IMR-90 (cell line): ENCODE measurements at regions not wholly inside any gene's neighbourhood (a gene's known extent, or its start where the extent isn't known, plus 50 kb on each side); places are given as distances from the start of the nearest gene placed in this dataset.

Experiments
- ATAC-seq: fragments of 200-7000 bp; cut with Tn5 transposase; 2 replicates; pipeline ENCODE4 v1.9.1; 2020; ENCODE audit warnings: low read depth, mild to moderate bottlenecking, moderate library complexity
- BruUV-seq: library from RNA; stranded (reverse); fragments of 400-500 nt; replicated peaks from 2 replicates; lab custom pipeline; 2021; lab: Mats Ljungman, UMichigan
- CTCF ChIA-PET: fragments of 300-600 bp; formaldehyde crosslinking; extraction: SDS; loops from one replicate; lab custom pipeline; 2021; ENCODE audit warnings: antibody characterized with exemption; lab: Yijun Ruan, JAX
- POLR2A ChIA-PET: fragments of 300-600 bp; sonication (Branson Sonifier 250); formaldehyde crosslinking; loops from one replicate; lab custom pipeline; 2022; ENCODE audit warnings: antibody characterized with exemption; ENCODE audit not compliant: unreplicated experiment; lab: Charles Lee
- DNase-seq: peaks from one replicate; pipeline ENCODE4 v3.0.0; 2013
- H2AFZ ChIP-seq: replicated peaks from 2 replicates; pipeline ENCODE3; 2013; ENCODE audit warnings: low read length, mild to moderate bottlenecking; ENCODE audit not compliant: poor library complexity
- H2AK5ac ChIP-seq: 2 replicates; pipeline ENCODE4 v1.6.1; 2013; ENCODE audit warnings: low read depth, low read length, inconsistent platforms
- H2AK9ac ChIP-seq: replicated peaks from 2 replicates; pipeline ENCODE3; 2013; ENCODE audit warnings: mild to moderate bottlenecking, low read depth, low read length, moderate library complexity; ENCODE audit not compliant: poor library complexity
- H2BK120ac ChIP-seq: 2 replicates; pipeline ENCODE4 v1.6.1; 2013; ENCODE audit warnings: low read depth, low read length, inconsistent platforms
- H2BK15ac ChIP-seq: 3 replicates; pipeline ENCODE4 v1.6.1; 2013; ENCODE audit warnings: low read depth, low read length, inconsistent platforms
- H2BK20ac ChIP-seq: 2 replicates; pipeline ENCODE4 v1.6.1; 2013; ENCODE audit warnings: low read depth, mild to moderate bottlenecking, inconsistent platforms, low read length, moderate library complexity
- H2BK5ac ChIP-seq: 2 replicates; pipeline ENCODE4 v1.6.1; 2013; ENCODE audit warnings: mild to moderate bottlenecking, low read depth, low read length, inconsistent platforms; ENCODE audit not compliant: poor library complexity, severe bottlenecking
- H3K14ac ChIP-seq: replicated peaks from 2 replicates; pipeline ENCODE4 v1.6.1; 2013; ENCODE audit warnings: low read depth, low read length, inconsistent platforms
- H3K18ac ChIP-seq: 2 replicates; pipeline ENCODE4 v1.6.1; 2013; ENCODE audit warnings: low read depth, low read length, control low read depth
- H3K23ac ChIP-seq: 2 replicates; pipeline ENCODE4 v1.6.1; 2013; ENCODE audit warnings: low read depth, low read length, inconsistent platforms
- H3K27ac ChIP-seq: 2 replicates; pipeline ENCODE4 v1.5.1; 2013; ENCODE audit warnings: mild to moderate bottlenecking, control low read depth, low read length; ENCODE audit not compliant: insufficient read depth
- H3K27me3 ChIP-seq: 2 replicates; pipeline ENCODE4 v1.6.1; 2013; ENCODE audit warnings: low read length; ENCODE audit not compliant: control insufficient read depth, insufficient read depth
- H3K36me3 ChIP-seq: 2 replicates; pipeline ENCODE4 v1.6.1; 2013; ENCODE audit warnings: low read length, mixed read lengths; ENCODE audit not compliant: control insufficient read depth, insufficient read depth
- H3K4ac ChIP-seq: 2 replicates; pipeline ENCODE4 v1.6.1; 2013; ENCODE audit warnings: low read depth, low read length, inconsistent platforms
- H3K4me1 ChIP-seq: 2 replicates; pipeline ENCODE4 v1.6.1; 2013; ENCODE audit warnings: low read length, mixed read lengths; ENCODE audit not compliant: control insufficient read depth, insufficient read depth
- H3K4me2 ChIP-seq: 2 replicates; pipeline ENCODE4 v1.6.1; 2013; ENCODE audit warnings: low read depth, mild to moderate bottlenecking, control low read depth, low read length, moderate library complexity
- H3K4me3 ChIP-seq: 2 replicates; pipeline ENCODE4 v1.5.1; 2013; ENCODE audit warnings: low read depth, mild to moderate bottlenecking, control low read depth, low read length, moderate library complexity; ENCODE audit not compliant: insufficient read depth
- H3K56ac ChIP-seq: 2 replicates; pipeline ENCODE4 v1.6.1; 2013; ENCODE audit warnings: low read length, inconsistent platforms; ENCODE audit not compliant: insufficient read depth; ENCODE audit errors: extremely low read depth
- H3K79me1 ChIP-seq, 2 experiments: 2 replicates each; pipeline ENCODE4 v1.6.1; 2013; ENCODE audit warnings: low read length in 2 of 2, inconsistent platforms in 1 of 2, low read depth in 1 of 2
- H3K9ac ChIP-seq: 2 replicates; pipeline ENCODE4 v1.6.1; 2013; ENCODE audit warnings: low read depth, low read length, control low read depth
- H3K9me1 ChIP-seq: 2 replicates; pipeline ENCODE4 v1.6.1; 2013; ENCODE audit warnings: low read length, inconsistent platforms; ENCODE audit not compliant: insufficient read depth
- H3K9me3 ChIP-seq: 2 replicates; pipeline ENCODE4 v1.6.1; 2013; ENCODE audit warnings: low read length; ENCODE audit not compliant: control insufficient read depth, insufficient read depth
- H4K20me1 ChIP-seq: 2 replicates; pipeline ENCODE4 v1.6.1; 2013; ENCODE audit warnings: low read length, inconsistent platforms; ENCODE audit not compliant: insufficient read depth
- H4K5ac ChIP-seq: 2 replicates; pipeline ENCODE4 v1.6.1; 2013; ENCODE audit warnings: mild to moderate bottlenecking, low read depth, low read length, control low read depth
- H4K8ac ChIP-seq, 2 experiments: 2 replicates each; pipeline ENCODE4 v1.6.1; 2013; ENCODE audit warnings: low read depth in 2 of 2, low read length in 2 of 2, control low read depth in 1 of 2, inconsistent platforms in 1 of 2
- H4K91ac ChIP-seq: 2 replicates; pipeline ENCODE4 v1.6.1; 2013; ENCODE audit warnings: low read depth, low read length, inconsistent platforms; ENCODE audit not compliant: insufficient read depth
- FOS ChIP-seq: fragments of 150-350 bp; IDR thresholded peaks from 2 replicates; pipeline ENCODE4 v1.6.1; 2016; ENCODE audit warnings: low read depth, low read length
- MAFK ChIP-seq: IDR thresholded peaks from 2 replicates; pipeline ENCODE4 v1.6.1; 2012; ENCODE audit warnings: low read depth, low read length, improper control_type of control experiment
- MAZ ChIP-seq: IDR thresholded peaks from 2 replicates; pipeline ENCODE4 v1.6.1; 2012; ENCODE audit warnings: low read depth, mild to moderate bottlenecking, low read length, improper control_type of control experiment, moderate library complexity, borderline replicate concordance
- NFE2L2 ChIP-seq: fragments of 150-350 bp; IDR thresholded peaks from 2 replicates; pipeline ENCODE4 v1.6.1; 2016; ENCODE audit warnings: low read depth, mild to moderate bottlenecking, low read length
- POLR2A ChIP-seq: IDR thresholded peaks from 2 replicates; pipeline ENCODE4 v1.6.1; 2012; ENCODE audit warnings: mild to moderate bottlenecking, low read depth, low read length
- RFX5 ChIP-seq: IDR thresholded peaks from 2 replicates; pipeline ENCODE4 v1.8.0; 2012; ENCODE audit warnings: low read depth, mild to moderate bottlenecking, low read length, moderate library complexity
- SMC3 ChIP-seq: fragments of 150-350 bp; IDR thresholded peaks from 2 replicates; pipeline ENCODE4 v1.6.1; 2016; ENCODE audit warnings: low read depth, mild to moderate bottlenecking, antibody characterized with exemption, low read length, moderate library complexity
- WGBS, 2 experiments: methylation state at CpG; one replicate each; pipeline versions ENCODE4 v1.1.5 to v1.1.7; 2013; ENCODE audit warnings: missing lambda C conversion rate in 2 of 2; ENCODE audit not compliant: insufficient read length in 1 of 2; ENCODE audit errors: extremely low coverage in 2 of 2; 5-methylcytosine and 5-hydroxymethylcytosine counted together
- dilution Hi-C: fragments of 300-500 bp; cut with HindIII; formaldehyde crosslinking; loops from one replicate; pipeline ENCODE4 v1.14.3; 2018; ENCODE audit warnings: low sequenced_read_pairs; ENCODE audit not compliant: unreplicated experiment
- in situ Hi-C: fragments of 300-500 bp; cut with MboI; formaldehyde crosslinking; loops from 3 replicates; pipeline ENCODE4 v1.14.3; 2019; ENCODE audit warnings: low sequenced_read_pairs, inconsistent platforms, mixed read lengths
- intact Hi-C: fragments of 100-400 bp; cut with micrococcal nuclease; formaldehyde crosslinking; loops from 2 replicates; pipeline ENCODE4 v1.10.0; 2022
- TF ChIP-seq, protein P1 (sequence below): conservative IDR thresholded peaks from 2 replicates; pipeline ENCODE4 v1.5.1; 2012; ENCODE audit warnings: mild to moderate bottlenecking, low read depth, low read length, improper control_type of control experiment

- H3K23ac ChIP-seq: no peak overlapping the region
- no peak for ATAC-seq
- no peak overlapping the region for H4K91ac ChIP-seq
- H2AK9ac ChIP-seq: no peak overlapping the region
- WGBS, 2 experiments: 89% methylated on average over 1 of the region's 9 CpGs; no CpG with 5 or more reads in 1 of the 2 experiments
- H3K9me3 ChIP-seq: peaks cover 13% of the 10 kb centered on the region; the same call in 1 of the 2 replicates
- H2BK120ac ChIP-seq: no peak overlapping the region
- no peak overlapping the region for H4K5ac ChIP-seq
- no peaks in the 10 kb centered on the region for H3K27me3 ChIP-seq
- no peak for DNase-seq
- in situ Hi-C loops (no loop called here), intact Hi-C loops (no loop called here), dilution Hi-C loops (no loop called here)
- TF ChIP-seq SMC3 (no peak), MAFK (no peak), FOS (no peak), RFX5 (no peak), NFE2L2 (no peak), POLR2A (no peak), MAZ (no peak)
- TF ChIP-seq, protein P1, sequence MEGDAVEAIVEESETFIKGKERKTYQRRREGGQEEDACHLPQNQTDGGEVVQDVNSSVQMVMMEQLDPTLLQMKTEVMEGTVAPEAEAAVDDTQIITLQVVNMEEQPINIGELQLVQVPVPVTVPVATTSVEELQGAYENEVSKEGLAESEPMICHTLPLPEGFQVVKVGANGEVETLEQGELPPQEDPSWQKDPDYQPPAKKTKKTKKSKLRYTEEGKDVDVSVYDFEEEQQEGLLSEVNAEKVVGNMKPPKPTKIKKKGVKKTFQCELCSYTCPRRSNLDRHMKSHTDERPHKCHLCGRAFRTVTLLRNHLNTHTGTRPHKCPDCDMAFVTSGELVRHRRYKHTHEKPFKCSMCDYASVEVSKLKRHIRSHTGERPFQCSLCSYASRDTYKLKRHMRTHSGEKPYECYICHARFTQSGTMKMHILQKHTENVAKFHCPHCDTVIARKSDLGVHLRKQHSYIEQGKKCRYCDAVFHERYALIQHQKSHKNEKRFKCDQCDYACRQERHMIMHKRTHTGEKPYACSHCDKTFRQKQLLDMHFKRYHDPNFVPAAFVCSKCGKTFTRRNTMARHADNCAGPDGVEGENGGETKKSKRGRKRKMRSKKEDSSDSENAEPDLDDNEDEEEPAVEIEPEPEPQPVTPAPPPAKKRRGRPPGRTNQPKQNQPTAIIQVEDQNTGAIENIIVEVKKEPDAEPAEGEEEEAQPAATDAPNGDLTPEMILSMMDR: no peak
- H3K27ac ChIP-seq: no peak overlapping the region
- H3K9me1 ChIP-seq: no peaks in the 10 kb centered on the region
- H4K20me1 ChIP-seq: no peaks in the 10 kb centered on the region
- H2BK15ac ChIP-seq: no peak overlapping the region
- H3K36me3 ChIP-seq: no peaks in the 10 kb centered on the region
- H2BK5ac ChIP-seq: no peak overlapping the region
- no TSS peak for BruUV-seq
- no peak overlapping the region for H3K4me2 ChIP-seq
- no peaks in the 10 kb centered on the region for H3K4me1 ChIP-seq
- no peak overlapping the region for H3K4ac ChIP-seq
- H2AFZ ChIP-seq: no peak overlapping the region
- H2AK5ac ChIP-seq: no peak overlapping the region
- H3K9ac ChIP-seq: no peak overlapping the region
- CTCF ChIA-PET: no interaction called here
- no peak overlapping the region for H3K14ac ChIP-seq
- POLR2A ChIA-PET: no interaction called here
- no peak overlapping the region for H3K18ac ChIP-seq
- H3K79me1 ChIP-seq: no peaks in the 10 kb centered on the region
- no peak overlapping the region for H4K8ac ChIP-seq
- H3K4me3 ChIP-seq: no peak overlapping the region
- no peak overlapping the region for H3K56ac ChIP-seq
- H2BK20ac ChIP-seq: no peak overlapping the region
These were observed 1674.1 kb upstream of the TMEFF2 start for GRCh38 chr2:193868833-193869232.
